ENCODE measurements at regions not wholly inside any gene's neighbourhood (a gene's known extent, or its start where the extent isn't known, plus 50 kb on each side); places are given as distances from the start of the nearest gene placed in this dataset.
"Not testable (repeated sequence)": the region's sequence is repeated elsewhere in the genome, so short reads cannot be mapped to it uniquely, and the experiment has no call there.

DNA sequence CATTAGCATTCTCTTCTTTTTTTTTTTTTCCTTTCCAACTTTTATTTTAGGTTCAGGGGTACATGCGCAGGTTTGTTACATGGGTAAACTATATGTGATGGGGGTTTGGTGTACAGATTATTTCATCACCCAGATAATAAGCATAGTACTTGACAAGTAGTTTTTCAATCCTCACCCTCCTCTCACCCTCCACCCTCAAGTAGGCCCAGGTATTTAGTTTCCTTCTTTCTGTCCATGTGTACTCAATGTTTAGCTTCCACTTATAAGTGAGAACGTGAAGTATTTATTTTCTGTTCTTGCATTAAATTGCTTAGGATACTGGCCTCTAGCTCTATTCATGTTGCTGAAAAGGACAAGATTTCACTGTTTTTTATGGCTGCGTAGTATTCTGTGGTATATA is 140.8 kb upstream of the PGRMC2 start:
- H4K20me1 ChIP-seq (ENCODE audit: insufficient read depth, low read length) = no peaks in the 10 kb centered on the region
- no peak for DNase-seq (ENCODE audit: insufficient read length, low spot score, missing footprints)
- H3K27ac ChIP-seq (ENCODE audit: low read depth, low read length) = peak overlapping the region; percentile 8
- H3K9me3 ChIP-seq (ENCODE audit: low read depth, low read length) = no peaks in the 10 kb centered on the region
- no peak overlapping the region for H3K4me2 ChIP-seq (ENCODE audit: insufficient read depth, low read length)
- H3K79me2 ChIP-seq (ENCODE audit: insufficient read depth, low read length) = no peaks in the 10 kb centered on the region
- peaks cover 11% of the 10 kb centered on the region for H3K4me1 ChIP-seq (ENCODE audit: insufficient read depth, low read length)
- no peak overlapping the region for H2AFZ ChIP-seq (ENCODE audit: low read length)
- H3K4me3 ChIP-seq (ENCODE audit: insufficient read depth, low read length) = no peak overlapping the region
- TF ChIP-seq CTCF (IDR thresholded peaks at IDR 0.05; ENCODE audit: extremely low read depth, low read depth, low read length) = no peak
- H3K27me3 ChIP-seq (ENCODE audit: insufficient read depth, low read length) = no peaks in the 10 kb centered on the region
- no peaks in the 10 kb centered on the region for H3K36me3 ChIP-seq (ENCODE audit: insufficient read depth, low read length)

GRCh38 chr4:128427832-128428366 is 140.3 kb upstream of the PGRMC2 start:
- Histone ChIP-seq H3K4me1 (ENCODE audit: insufficient read depth, low read length) (peaks cover 11% of the 10 kb centered on the region), H4K20me1 (ENCODE audit: insufficient read depth, low read length) (no peaks in the 10 kb centered on the region), H2AFZ (ENCODE audit: low read length) (peak overlapping the region; percentile 73), H3K4me2 (ENCODE audit: insufficient read depth, low read length) (peak overlapping the region; percentile 29), H3K9me3 (ENCODE audit: low read depth, low read length) (no peaks in the 10 kb centered on the region), H3K4me3 (ENCODE audit: insufficient read depth, low read length) (no peak overlapping the region), H3K36me3 (ENCODE audit: insufficient read depth, low read length) (no peaks in the 10 kb centered on the region), H3K27ac (ENCODE audit: low read depth, low read length) (peak overlapping the region; percentile 8), H3K27me3 (ENCODE audit: insufficient read depth, low read length) (no peaks in the 10 kb centered on the region), H3K79me2 (ENCODE audit: insufficient read depth, low read length) (no peaks in the 10 kb centered on the region)
- DNase-seq (ENCODE audit: insufficient read length, low spot score, missing footprints) = peak; percentile 44
- TF ChIP-seq CTCF (IDR thresholded peaks at IDR 0.05; ENCODE audit: extremely low read depth, low read depth, low read length) = peak; percentile 60

DNA sequence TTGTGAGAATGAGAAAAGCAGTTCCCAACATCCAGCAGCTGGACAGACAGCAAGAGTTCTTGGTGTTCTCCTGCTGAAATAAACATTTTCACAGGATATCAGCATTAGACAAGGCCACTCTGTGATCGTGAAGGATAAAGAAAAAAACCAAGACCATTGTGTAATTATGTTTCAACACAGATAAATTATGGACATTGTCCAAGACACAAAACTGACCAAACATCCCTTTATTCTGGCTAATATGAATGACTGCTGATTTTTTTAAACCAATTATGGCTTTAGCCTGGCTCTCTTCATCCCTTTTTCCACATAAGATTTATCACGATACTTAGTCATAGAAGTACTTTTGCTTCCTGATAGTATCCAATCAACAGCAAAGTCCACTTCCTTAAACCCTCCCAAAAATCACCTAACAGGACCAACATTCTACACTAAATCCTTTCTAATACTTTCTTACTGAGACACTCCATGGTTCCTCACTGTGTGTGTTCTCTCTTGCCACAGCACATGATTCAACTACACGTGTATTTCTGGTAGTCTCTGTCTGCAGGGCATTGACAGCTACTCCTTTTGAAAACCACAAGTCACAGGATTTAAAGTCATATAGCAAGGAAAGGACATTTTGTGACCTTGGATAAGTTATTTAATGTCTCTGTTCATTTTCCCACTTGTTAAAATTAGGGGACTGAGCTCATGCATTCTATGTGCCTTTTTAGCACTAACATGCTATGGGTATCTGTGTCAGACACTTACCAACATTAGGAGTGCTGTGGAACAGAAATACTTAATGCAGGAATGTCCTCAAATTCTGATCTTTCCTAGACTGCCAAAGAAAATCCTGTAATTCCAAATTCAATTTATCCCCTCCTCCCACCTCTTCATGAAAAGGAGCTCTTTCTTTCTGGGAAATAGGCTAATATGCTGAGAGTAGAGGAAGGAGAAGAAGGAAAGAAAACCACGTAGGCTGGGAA is 137.2 kb upstream of the PGRMC2 start:
- no peaks in the 10 kb centered on the region for H4K20me1 ChIP-seq (ENCODE audit: insufficient read depth, low read length)
- no peaks in the 10 kb centered on the region for H3K27me3 ChIP-seq (ENCODE audit: insufficient read depth, low read length)
- no peaks in the 10 kb centered on the region for H3K9me3 ChIP-seq (ENCODE audit: low read depth, low read length)
- DNase-seq (ENCODE audit: insufficient read length, low spot score, missing footprints) = no peak
- no peak for TF ChIP-seq CTCF (IDR thresholded peaks at IDR 0.05; ENCODE audit: extremely low read depth, low read depth, low read length)
- no peak overlapping the region for H3K27ac ChIP-seq (ENCODE audit: low read depth, low read length)
- no peak overlapping the region for H3K4me2 ChIP-seq (ENCODE audit: insufficient read depth, low read length)
- peak overlapping the region; percentile 62 for H2AFZ ChIP-seq (ENCODE audit: low read length)
- H3K4me1 ChIP-seq (ENCODE audit: insufficient read depth, low read length) = peaks cover 11% of the 10 kb centered on the region
- no peaks in the 10 kb centered on the region for H3K79me2 ChIP-seq (ENCODE audit: insufficient read depth, low read length)
- H3K4me3 ChIP-seq (ENCODE audit: insufficient read depth, low read length) = no peak overlapping the region
- H3K36me3 ChIP-seq (ENCODE audit: insufficient read depth, low read length) = no peaks in the 10 kb centered on the region

GRCh38 chr4:128422296-128422695 is 134.7 kb upstream of the PGRMC2 start:
- not testable (repeated sequence) for H3K79me2 ChIP-seq (ENCODE audit: insufficient read depth, low read length); H3K36me3 ChIP-seq (ENCODE audit: insufficient read depth, low read length); H3K4me3 ChIP-seq (ENCODE audit: insufficient read depth, low read length); H3K27me3 ChIP-seq (ENCODE audit: insufficient read depth, low read length); H3K4me2 ChIP-seq (ENCODE audit: insufficient read depth, low read length); H3K9me3 ChIP-seq (ENCODE audit: low read depth, low read length); H4K20me1 ChIP-seq (ENCODE audit: insufficient read depth, low read length); DNase-seq (ENCODE audit: insufficient read length, low spot score, missing footprints); H3K27ac ChIP-seq (ENCODE audit: low read depth, low read length); H2AFZ ChIP-seq (ENCODE audit: low read length)
- peaks cover 11% of the 10 kb centered on the region for H3K4me1 ChIP-seq (ENCODE audit: insufficient read depth, low read length)
